Panc1 (cell line): ENCODE measurements at regions not wholly inside any gene's neighbourhood (a gene's known extent, or its start where the extent isn't known, plus 50 kb on each side); places are given as distances from the start of the nearest gene placed in this dataset.
A peak's percentile ranks its signal among the peaks of the same experiment; 100 is the strongest.
"Not testable (repeated sequence)": the region's sequence is repeated elsewhere in the genome, so short reads cannot be mapped to it uniquely, and the experiment has no call there.

ENCODE experiments used
- ATAC-seq: fragments of 200-7000 bp; cut with Tn5 transposase; 2 replicates; pipeline ENCODE4 v1.9.1; 2020; ENCODE audit warnings: mild to moderate bottlenecking, moderate library complexity
- BruUV-seq: library from RNA; stranded (reverse); fragments of 400-500 nt; replicated peaks from 2 replicates; lab custom pipeline; 2021; lab: Mats Ljungman, UMichigan
- CTCF ChIA-PET: fragments of 300-600 bp; sonication (Branson Sonifier 250); formaldehyde crosslinking; loops from one replicate; lab custom pipeline; 2022; ENCODE audit warnings: antibody characterized with exemption; lab: Charles Lee
- POLR2A ChIA-PET: fragments of 300-600 bp; sonication (Branson Sonifier 250); formaldehyde crosslinking; loops from one replicate; lab custom pipeline; 2022; ENCODE audit warnings: antibody characterized with exemption; lab: Charles Lee
- DNase-seq: peaks from one replicate; pipeline ENCODE4 v3.0.0-alpha.2; 2010; ENCODE audit warnings: low read depth, low spot score
- H3K27ac ChIP-seq: 2 replicates; pipeline ENCODE4 v1.5.1; 2011; ENCODE audit warnings: mild to moderate bottlenecking, low read length, inconsistent platforms
- H3K27me3 ChIP-seq: fragments of 200-500 bp; sonication (Bioruptor generic); 2 replicates; pipeline ENCODE4 v1.6.0; 2014; ENCODE audit warnings: low read length, inconsistent platforms; ENCODE audit not compliant: control insufficient read depth, insufficient read depth
- H3K36me3 ChIP-seq: fragments of 200-500 bp; sonication (Bioruptor generic); 2 replicates; pipeline ENCODE4 v1.5.1; 2014; ENCODE audit warnings: inconsistent platforms, mild to moderate bottlenecking, low read length, moderate library complexity; ENCODE audit not compliant: control insufficient read depth, insufficient read depth
- H3K4me1 ChIP-seq: 2 replicates; pipeline ENCODE4 v1.5.1; 2011; ENCODE audit warnings: inconsistent platforms, mild to moderate bottlenecking, low read length, moderate library complexity; ENCODE audit not compliant: control insufficient read depth, insufficient read depth
- H3K4me3 ChIP-seq, 2 experiments: 2 replicates each; pipeline ENCODE4 v1.5.1; 2011 to 2012; ENCODE audit warnings: low read depth in 2 of 2, low read length in 2 of 2, mild to moderate bottlenecking in 2 of 2, inconsistent platforms in 1 of 2, moderate library complexity in 1 of 2
- H3K9me3 ChIP-seq: fragments of 200-500 bp; sonication (Bioruptor generic); 2 replicates; pipeline ENCODE4 v1.5.1; 2014; ENCODE audit warnings: low read depth, mild to moderate bottlenecking, inconsistent platforms, low read length, moderate library complexity; ENCODE audit not compliant: control insufficient read depth, insufficient read depth
- CTCF ChIP-seq: fragments of 450-650 bp; IDR thresholded peaks from 2 replicates; pipeline ENCODE4 v1.5.1; 2017; ENCODE audit warnings: mild to moderate bottlenecking
- POLR2AphosphoS5 ChIP-seq: IDR thresholded peaks from 2 replicates; pipeline ENCODE4 v1.6.1; 2012; ENCODE audit warnings: mild to moderate bottlenecking, low read depth, low read length, moderate library complexity
- REST ChIP-seq, 2 experiments: IDR thresholded peaks; 2 replicates each; pipeline ENCODE4 v1.6.1; 2011 to 2012; ENCODE audit warnings: low read depth in 2 of 2, control low read depth in 1 of 2, low read length in 1 of 2, mild to moderate bottlenecking in 1 of 2, moderate library complexity in 1 of 2; ENCODE audit not compliant: insufficient read depth in 1 of 2
- SIN3A ChIP-seq: IDR thresholded peaks from 2 replicates; pipeline ENCODE4 v1.6.1; 2012; ENCODE audit warnings: low read depth, mild to moderate bottlenecking, low read length, moderate library complexity, borderline replicate concordance; ENCODE audit not compliant: insufficient read depth
- TCF7L2 ChIP-seq: IDR thresholded peaks from 2 replicates; pipeline ENCODE4 v1.6.1; 2011; ENCODE audit warnings: mild to moderate bottlenecking, low read depth, low read length, inconsistent platforms
- in situ Hi-C: cut with HindIII; loops from 2 replicates; pipeline ENCODE4 v1.10.0; 2016; ENCODE audit warnings: low sequenced_read_pairs, low pct_unique_long_range_greater_than_20kb
- intact Hi-C: fragments of 100-400 bp; cut with micrococcal nuclease; formaldehyde crosslinking; loops from one replicate; pipeline ENCODE4 v1.10.0; 2022; ENCODE audit not compliant: unreplicated experiment

GRCh38 chr15:66886686-66887273 lies 178.6 kb upstream of the SMAD3 start:
- POLR2A ChIA-PET, result interaction anchor here (1.0 kb wide), 1 partner anchor 9 kb away, joined by 3 read pairs; no protein-coding TSS in a partner anchor
- Histone ChIP-seq H3K36me3 (no peaks in the 10 kb centered on the region), H3K4me1 (peaks cover 31% of the 10 kb centered on the region), H3K4me3 (no peak overlapping the region), H3K27me3 (no peaks in the 10 kb centered on the region), H3K27ac (peak overlapping the region; percentile 98), H3K9me3 (peaks cover 21% of the 10 kb centered on the region; the same call in 1 of the 2 replicates)
- in situ Hi-C loops (no loop called here), intact Hi-C loops (no loop called here)
- ATAC-seq (no peak), DNase-seq (no peak)
- no TSS peak for BruUV-seq
- TF ChIP-seq CTCF (no peak), TCF7L2 (no peak), SIN3A (no peak), POLR2AphosphoS5 (no peak), REST (IDR thresholded peaks at IDR 0.05; ENCODE audit: insufficient read depth in 1 of 2, low read depth in 2 of 2, low read length in 1 of 2) (no peak)
- CTCF ChIA-PET, result interaction anchor here (0.7 kb wide), 1 partner anchor 36 kb away, joined by 3 read pairs; no protein-coding TSS in a partner anchor

- Histone ChIP-seq H3K27ac (peak overlapping the region; percentile 98; the same call in 1 of the 2 replicates), H3K9me3 (peaks cover 21% of the 10 kb centered on the region; the same call in 1 of the 2 replicates), H3K4me1 (peaks cover 24% of the 10 kb centered on the region)
- ATAC-seq, CTCF ChIA-PET, intact Hi-C loops, in situ Hi-C loops, H3K36me3 ChIP-seq, POLR2A ChIA-PET, H3K27me3 ChIP-seq, DNase-seq, BruUV-seq, H3K4me3 ChIP-seq: not testable (repeated sequence)
Measured at GRCh38 chr15:66889298-66889697, 176.1 kb upstream of the SMAD3 start.

GRCh38 chr15:66891776-66892175 lies 173.6 kb upstream of the SMAD3 start:
- BruUV-seq, result no TSS peak
- POLR2A ChIA-PET, result no interaction called here
- no peak for ATAC-seq
- in situ Hi-C loops, result no loop called here
- H3K27ac ChIP-seq, result peak overlapping the region; percentile 88
- H3K4me3 ChIP-seq, result no peak overlapping the region
- intact Hi-C loops, result no loop called here
- H3K36me3 ChIP-seq, result no peaks in the 10 kb centered on the region
- TF ChIP-seq CTCF, result no peak
- TF ChIP-seq TCF7L2, result no peak
- TF ChIP-seq REST (IDR thresholded peaks at IDR 0.05; ENCODE audit: insufficient read depth in 1 of 2, low read depth in 2 of 2, low read length in 1 of 2), result no peak
- no peak for TF ChIP-seq SIN3A
- no peak for TF ChIP-seq POLR2AphosphoS5
- no peak for DNase-seq
- H3K9me3 ChIP-seq, result peaks cover 12% of the 10 kb centered on the region; the same call in 1 of the 2 replicates
- H3K4me1 ChIP-seq, result peaks cover 25% of the 10 kb centered on the region
- CTCF ChIA-PET, result no interaction called here
- H3K27me3 ChIP-seq, result no peaks in the 10 kb centered on the region
